RWPE1 (cell line): ENCODE measurements at regions not wholly inside any gene's neighbourhood (a gene's known extent, or its start where the extent isn't known, plus 50 kb on each side); places are given as distances from the start of the nearest gene placed in this dataset.
"Not testable (repeated sequence)": the region's sequence is repeated elsewhere in the genome, so short reads cannot be mapped to it uniquely, and the experiment has no call there.

Experiments used
- CTCF ChIA-PET: fragments of 350-600 bp; sonication (Branson Sonifier 250); formaldehyde crosslinking; extraction: SDS; loops from one replicate; lab custom pipeline; 2021; lab: Yijun Ruan, JAX
- POLR2A ChIA-PET: fragments of 400-600 bp; formaldehyde crosslinking; extraction: SDS; loops from one replicate; lab custom pipeline; 2020; ENCODE audit warnings: antibody characterized with exemption; ENCODE audit not compliant: low non-redundant PET; lab: Yijun Ruan, JAX
- DNase-seq: peaks from one replicate; pipeline ENCODE4 v3.0.0; 2012; ENCODE audit warnings: low spot score
- H3K27ac ChIP-seq: fragments of 450-650 bp; 2 replicates; pipeline ENCODE4 v1.5.1; 2017
- CTCF ChIP-seq: fragments of 450-650 bp; conservative IDR thresholded peaks from 2 replicates; pipeline ENCODE4 v1.5.1; 2017; ENCODE audit warnings: low read depth, mild to moderate bottlenecking

- no peak for TF ChIP-seq CTCF
- no peak for DNase-seq
- ChIA-PET CTCF (no interaction called here), POLR2A (no interaction called here)
- H3K27ac ChIP-seq: no peak overlapping the region
These were observed 86.3 kb downstream of the NUS1 start for GRCh38 chr6:117761610-117762009.

- H3K27ac ChIP-seq: no peak overlapping the region
- CTCF ChIA-PET: no interaction called here
- DNase-seq: no peak
- POLR2A ChIA-PET: no interaction called here
- TF ChIP-seq CTCF: no peak
These were observed 96.1 kb downstream of the NUS1 start for GRCh38 chr6:117771403-117771802.

GRCh38 chr6:117776441-117776840 is 101.2 kb downstream of the NUS1 start:
- POLR2A ChIA-PET: no interaction called here
- no peak for DNase-seq
- CTCF ChIA-PET: interaction anchor here (0.5 to 0.7 kb wide), 2 partner anchors 37 to 702 kb away, joined by 3 to 5 read pairs; no protein-coding TSS in a partner anchor
- TF ChIP-seq CTCF: no peak
- H3K27ac ChIP-seq: no peak overlapping the region

- TF ChIP-seq CTCF: no peak
- no peak for DNase-seq
- CTCF ChIA-PET: no interaction called here
These were observed 106.3 kb downstream of the NUS1 start for GRCh38 chr6:117781550-117781949.

GRCh38 chr6:117783279-117783678 is 108.0 kb downstream of the NUS1 start:
- DNase-seq: no peak
- no peak for TF ChIP-seq CTCF
- H3K27ac ChIP-seq: no peak overlapping the region
- CTCF ChIA-PET: no interaction called here
- POLR2A ChIA-PET: no interaction called here

More at GRCh38 chr6:117781550-117781949, 106.3 kb downstream of the NUS1 start:
- no peak overlapping the region for H3K27ac ChIP-seq
- POLR2A ChIA-PET: no interaction called here

- ChIA-PET POLR2A (no interaction called here), CTCF (no interaction called here)
- DNase-seq: no peak
- TF ChIP-seq CTCF: no peak
- H3K27ac ChIP-seq: no peak overlapping the region
These were observed 115.7 kb downstream of the NUS1 start for GRCh38 chr6:117791012-117791411.

- ChIA-PET POLR2A (no interaction called here), CTCF (no interaction called here)
- no peak overlapping the region for H3K27ac ChIP-seq
- no peak for TF ChIP-seq CTCF
- no peak for DNase-seq
These were observed 111.8 kb upstream of the SLC35F1 start for GRCh38 chr6:117795234-117795633.

GRCh38 chr6:117798819-117799218 is 108.2 kb upstream of the SLC35F1 start:
- POLR2A ChIA-PET, CTCF ChIA-PET, DNase-seq, H3K27ac ChIP-seq: not testable (repeated sequence)
